Upper lobe of left lung (tissue), 4 donors: ENCODE measurements at regions not wholly inside any gene's neighbourhood (a gene's known extent, or its start where the extent isn't known, plus 50 kb on each side); places are given as distances from the start of the nearest gene placed in this dataset.

Source experiments
- CTCF ChIP-seq, 6 experiments: fragments of 450-650 bp in 4 of 6; fragments of 200-600 bp in 2 of 6; sonication (generic) in 2 of 6; IDR thresholded peaks; one replicate each; pipeline ENCODE4 v1.5.1; 2016 to 2019; ENCODE audit warnings: antibody characterized with exemption in 6 of 6
- POLR2AphosphoS5 ChIP-seq, 2 donors: sonication (generic); formaldehyde crosslinking; IDR thresholded peaks; one replicate each; pipeline ENCODE4 v1.5.1; 2017; ENCODE audit warnings: antibody characterized with exemption in 2 of 2

- TF ChIP-seq CTCF (IDR thresholded peaks at IDR 0.05): no peak
- TF ChIP-seq POLR2AphosphoS5 (IDR thresholded peaks at IDR 0.05): no peak
Observed at GRCh38 chr13:33547035-33547434, 261.5 kb upstream of the STARD13 start.
